ENCODE measurements at regions not wholly inside any gene's neighbourhood (a gene's known extent, or its start where the extent isn't known, plus 50 kb on each side); places are given as distances from the start of the nearest gene placed in this dataset.

- intact Hi-C loops (cut with micrococcal nuclease) = no loop called here
- Histone ChIP-seq H4K20me1 (ENCODE audit: insufficient read depth, low read length) (no peaks in the 10 kb centered on the region), H3K27me3 (ENCODE audit: control insufficient read depth in 2 of 2, insufficient read depth in 2 of 2, low read length in 2 of 2) (no peaks in the 10 kb centered on the region), H2AFZ (ENCODE audit: insufficient read depth, low read depth, low read length, poor library complexity, severe bottlenecking) (no peak overlapping the region), H3K9ac (ENCODE audit: insufficient read depth, low read length, poor library complexity, severe bottlenecking) (no peak overlapping the region), H3K9me3 (replicated peaks in 1 of 2; ENCODE audit: control insufficient read depth in 1 of 2, insufficient read depth in 1 of 2, low read length in 2 of 2) (peaks cover 4 to 32% of the 10 kb centered on the region in 2 donors), H3K4me3 (replicated peaks in 1 of 3; ENCODE audit: low read depth in 2 of 3, low read length in 3 of 3) (no peak overlapping the region), H3K27ac (ENCODE audit: low read depth in 1 of 2, low read length in 2 of 2) (no peak overlapping the region), H3K79me2 (ENCODE audit: insufficient read depth, low read length) (no peaks in the 10 kb centered on the region), H3K4me2 (replicated peaks; ENCODE audit: extremely low read depth, low read length, poor library complexity, severe bottlenecking) (no peak overlapping the region), H3K4me1 (ENCODE audit: control insufficient read depth in 1 of 2, insufficient read depth in 2 of 2, low read length in 2 of 2) (no peaks in the 10 kb centered on the region), H3K36me3 (replicated peaks in 1 of 2; ENCODE audit: control insufficient read depth in 1 of 2, insufficient read depth in 2 of 2, low read length in 2 of 2) (no peaks in the 10 kb centered on the region)
- DNase-seq = no peak
- no peaks in the 10 kb centered on the region for H3K36me3 Mint-ChIP-seq
- peaks cover 8 to 46% (median 42%) of the 10 kb centered on the region in 7 donors for H3K9me3 Mint-ChIP-seq
- TF ChIP-seq CTCF (IDR thresholded peaks at IDR 0.05) = no peak
- H3K4me3 Mint-ChIP-seq = no peak overlapping the region
- H3K27me3 Mint-ChIP-seq (ENCODE audit: low read depth in 3 of 3) = peaks cover 0 to 1% (median 0%) of the 10 kb centered on the region in 3 donors
- no peak overlapping the region for H3K27ac Mint-ChIP-seq
- H3K4me1 Mint-ChIP-seq = no peaks in the 10 kb centered on the region
- WGBS (ENCODE audit: insufficient coverage) = 86% methylated on average over 1 of the region's 1 CpG
Measured at GRCh38 chr19:21638776-21639175, 128.6 kb downstream of the ZNF100 start.

GRCh38 chr19:21626924-21627697 lies 121.7 kb downstream of the ZNF429 start:
- Histone ChIP-seq H3K4me2 (replicated peaks; ENCODE audit: extremely low read depth, low read length, poor library complexity, severe bottlenecking) (no peak overlapping the region), H3K27me3 (ENCODE audit: control insufficient read depth in 2 of 2, insufficient read depth in 2 of 2, low read length in 2 of 2) (no peaks in the 10 kb centered on the region), H3K4me3 (replicated peaks in 1 of 3; ENCODE audit: low read depth in 2 of 3, low read length in 3 of 3) (no peak overlapping the region), H3K9ac (ENCODE audit: insufficient read depth, low read length, poor library complexity, severe bottlenecking) (no peak overlapping the region), H3K79me2 (ENCODE audit: insufficient read depth, low read length) (no peaks in the 10 kb centered on the region), H3K9me3 (replicated peaks in 1 of 2; ENCODE audit: control insufficient read depth in 1 of 2, insufficient read depth in 1 of 2, low read length in 2 of 2) (peaks cover 34 to 41% of the 10 kb centered on the region in 2 donors), H3K36me3 (replicated peaks in 1 of 2; ENCODE audit: control insufficient read depth in 1 of 2, insufficient read depth in 2 of 2, low read length in 2 of 2) (no peaks in the 10 kb centered on the region), H4K20me1 (ENCODE audit: insufficient read depth, low read length) (no peaks in the 10 kb centered on the region), H2AFZ (ENCODE audit: insufficient read depth, low read depth, low read length, poor library complexity, severe bottlenecking) (no peak overlapping the region), H3K27ac (ENCODE audit: low read depth in 1 of 2, low read length in 2 of 2) (no peak overlapping the region), H3K4me1 (ENCODE audit: control insufficient read depth in 1 of 2, insufficient read depth in 2 of 2, low read length in 2 of 2) (no peaks in the 10 kb centered on the region)
- Mint-ChIP-seq H3K4me3 (no peak overlapping the region), H3K27ac (no peak overlapping the region), H3K27me3 (ENCODE audit: low read depth in 3 of 3) (peaks cover 0 to 1% (median 0%) of the 10 kb centered on the region in 3 donors), H3K9me3 (peaks cover 16 to 74% (median 47%) of the 10 kb centered on the region in 7 donors), H3K4me1 (no peaks in the 10 kb centered on the region), H3K36me3 (no peaks in the 10 kb centered on the region)
- no peak for DNase-seq
- 58% methylated on average over 7 of the region's 8 CpGs for WGBS (ENCODE audit: insufficient coverage)
- TF ChIP-seq CTCF (IDR thresholded peaks at IDR 0.05) = no peak
- intact Hi-C loops (cut with micrococcal nuclease) = no loop called here
